ENCODE measurements at regions not wholly inside any gene's neighbourhood (a gene's known extent, or its start where the extent isn't known, plus 50 kb on each side); places are given as distances from the start of the nearest gene placed in this dataset.

DNA sequence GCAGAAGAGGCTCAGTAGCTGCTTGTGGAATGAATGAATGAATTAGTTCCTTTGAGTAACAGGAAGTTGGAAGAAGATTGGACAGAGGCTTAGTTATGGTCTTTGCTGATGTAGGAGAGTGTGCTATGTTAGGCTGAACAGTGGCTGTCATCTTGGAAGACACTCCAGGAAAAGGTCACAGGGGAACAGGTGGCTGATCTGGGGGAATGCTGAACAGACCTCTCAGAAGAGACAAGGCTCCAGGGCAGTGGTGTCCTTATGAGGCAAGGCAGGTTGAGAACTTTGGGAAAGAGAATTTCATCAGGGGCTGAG is 62.3 kb downstream of the UTRN start:
- Histone ChIP-seq H3K4me1 (ENCODE audit: control insufficient read depth, low read length) (peaks cover 40% of the 10 kb centered on the region), H3K4me2 (ENCODE audit: low read length) (no peak overlapping the region)

GRCh38 chr6:144347933-144348332 is 62.8 kb downstream of the UTRN start:
- Histone ChIP-seq H3K79me2 (ENCODE audit: control insufficient read depth, low read length) (no peaks in the 10 kb centered on the region), H4K20me1 (ENCODE audit: control insufficient read depth, insufficient read depth, low read depth, low read length) (no peaks in the 10 kb centered on the region), H3K4me1 (ENCODE audit: control insufficient read depth, low read length) (peaks cover 46% of the 10 kb centered on the region), H3K4me3 (ENCODE audit: low read length) (no peak overlapping the region), H3K9me3 (ENCODE audit: control insufficient read depth, insufficient read depth, low read length) (no peaks in the 10 kb centered on the region), H3K4me2 (ENCODE audit: low read length) (no peak overlapping the region), H3F3A (ENCODE audit: control insufficient read depth, insufficient read depth) (peaks cover 7% of the 10 kb centered on the region), H3K9me2 (replicated peaks; ENCODE audit: control insufficient read depth, low read length) (no peaks in the 10 kb centered on the region), H3K27ac (ENCODE audit: low read depth, low read length) (no peak overlapping the region), H3K36me3 (ENCODE audit: control insufficient read depth, low read length) (no peaks in the 10 kb centered on the region), H3K27me3 (ENCODE audit: control insufficient read depth, low read length) (peaks cover 22% of the 10 kb centered on the region)
- TF ChIP-seq CTCF (IDR thresholded peaks at IDR 0.05; ENCODE audit: low read depth, low read length, poor library complexity, severe bottlenecking) (no peak), EZH2phosphoT487 (IDR thresholded peaks at IDR 0.05; ENCODE audit: borderline replicate concordance, low read length) (no peak)

More for the DNA sequence above, 62.3 kb downstream of the UTRN start:
- H3K36me3 ChIP-seq (ENCODE audit: control insufficient read depth, low read length) = no peaks in the 10 kb centered on the region
- H4K20me1 ChIP-seq (ENCODE audit: control insufficient read depth, insufficient read depth, low read depth, low read length) = no peaks in the 10 kb centered on the region
- peaks cover 7% of the 10 kb centered on the region for H3F3A ChIP-seq (ENCODE audit: control insufficient read depth, insufficient read depth)
- H3K27ac ChIP-seq (ENCODE audit: low read depth, low read length) = no peak overlapping the region
- no peak overlapping the region for H3K4me3 ChIP-seq (ENCODE audit: low read length)
- no peaks in the 10 kb centered on the region for H3K79me2 ChIP-seq (ENCODE audit: control insufficient read depth, low read length)
- H3K27me3 ChIP-seq (ENCODE audit: control insufficient read depth, low read length) = peaks cover 22% of the 10 kb centered on the region
- H3K9me2 ChIP-seq (replicated peaks; ENCODE audit: control insufficient read depth, low read length) = no peaks in the 10 kb centered on the region
- no peaks in the 10 kb centered on the region for H3K9me3 ChIP-seq (ENCODE audit: control insufficient read depth, insufficient read depth, low read length)
- TF ChIP-seq CTCF (IDR thresholded peaks at IDR 0.05; ENCODE audit: low read depth, low read length, poor library complexity, severe bottlenecking) (no peak), EZH2phosphoT487 (IDR thresholded peaks at IDR 0.05; ENCODE audit: borderline replicate concordance, low read length) (no peak)

GRCh38 chr6:144349690-144350527 is 64.8 kb downstream of the UTRN start:
- Histone ChIP-seq H3K9me2 (replicated peaks; ENCODE audit: control insufficient read depth, low read length) (no peaks in the 10 kb centered on the region), H4K20me1 (ENCODE audit: control insufficient read depth, insufficient read depth, low read depth, low read length) (no peaks in the 10 kb centered on the region), H3K4me3 (ENCODE audit: low read length) (no peak overlapping the region), H3K36me3 (ENCODE audit: control insufficient read depth, low read length) (no peaks in the 10 kb centered on the region), H3K27ac (ENCODE audit: low read depth, low read length) (no peak overlapping the region), H3K27me3 (ENCODE audit: control insufficient read depth, low read length) (peaks cover 33% of the 10 kb centered on the region), H3K9me3 (ENCODE audit: control insufficient read depth, insufficient read depth, low read length) (no peaks in the 10 kb centered on the region), H3K79me2 (ENCODE audit: control insufficient read depth, low read length) (no peaks in the 10 kb centered on the region), H3F3A (ENCODE audit: control insufficient read depth, insufficient read depth) (peaks cover 7% of the 10 kb centered on the region), H3K4me2 (ENCODE audit: low read length) (0 out of 2 replicates have a peak overlapping the region, but pooled peaks have one; percentile 19), H3K4me1 (ENCODE audit: control insufficient read depth, low read length) (peaks cover 33% of the 10 kb centered on the region)
- TF ChIP-seq EZH2phosphoT487 (IDR thresholded peaks at IDR 0.05; ENCODE audit: borderline replicate concordance, low read length) (no peak), CTCF (IDR thresholded peaks at IDR 0.05; ENCODE audit: low read depth, low read length, poor library complexity, severe bottlenecking) (no peak)
